Psoas muscle (tissue), 7 donors: ENCODE measurements at regions not wholly inside any gene's neighbourhood (a gene's known extent, or its start where the extent isn't known, plus 50 kb on each side); places are given as distances from the start of the nearest gene placed in this dataset.

Source experiments
- ATAC-seq, 4 donors: fragments of 200-7000 bp; cut with Tn5 transposase; one replicate each; pipeline ENCODE4 v1.9.1; 2020; ENCODE audit warnings: moderate library complexity in 3 of 4, mild to moderate bottlenecking in 2 of 4
- DNase-seq, 2 donors: peaks; one replicate each; pipeline ENCODE4 v3.0.0-alpha.2; 2020
- H3K27ac ChIP-seq: fragments of 200-600 bp; one replicate; pipeline ENCODE4 v1.8.0; 2022
- H3K27me3 ChIP-seq, 3 donors: fragments of 200-600 bp in 1 of 3; one replicate each; pipeline versions ENCODE4 v1.6.1 to v1.8.0; 2013 to 2022; ENCODE audit warnings: low read length in 2 of 3, mild to moderate bottlenecking in 2 of 3, moderate library complexity in 1 of 3; ENCODE audit not compliant: insufficient read depth in 3 of 3
- H3K36me3 ChIP-seq, 2 donors: fragments of 200-600 bp in 1 of 2; one replicate each; pipeline versions ENCODE4 v1.6.1 to v1.8.0; 2013 to 2022; ENCODE audit warnings: low read depth in 1 of 2, mild to moderate bottlenecking in 1 of 2, moderate library complexity in 1 of 2; ENCODE audit not compliant: insufficient read depth in 1 of 2
- H3K4me1 ChIP-seq: fragments of 200-600 bp; one replicate; pipeline ENCODE4 v1.8.0; 2022
- H3K4me3 ChIP-seq: fragments of 200-600 bp; one replicate; pipeline ENCODE4 v1.8.0; 2022; ENCODE audit warnings: mild to moderate bottlenecking
- H3K9me3 ChIP-seq: fragments of 200-600 bp; one replicate; pipeline ENCODE4 v1.8.0; 2022
- WGBS, 3 donors: extraction: QIAGEN DNeasy Blood & Tissue Kit; methylation state at CpG; one replicate each; pipeline versions ENCODE4 v1.1.6 to v1.1.7; 2013; 5-methylcytosine and 5-hydroxymethylcytosine counted together
- intact Hi-C, 2 donors: fragments of 100-400 bp; cut with DNase I; formaldehyde crosslinking; loops; one replicate each; pipeline versions ENCODE4 v1.11.0 to v1.14.2; 2022
- TF ChIP-seq, protein P1 (sequence below): fragments of 200-600 bp; IDR thresholded peaks from one replicate; pipeline ENCODE4 v1.8.0; 2022; ENCODE audit warnings: antibody characterized with exemption
- donor health status: healthy with polysubstance abuse.
- donor health status: DM: no; HTN: no; CAD: no; lungs with moderate emphysema.
- donor health status: Bipolar disorder and iron deficiency.
- donor health status: healthy.
- donor health status: DM: yes; HTN: yes; CAD: no.
- donor health status: DM: no; HTN: no; CAD: no.
- donor health status: DM: yes; HTN: yes; CAD: no.

- H3K27ac ChIP-seq, result no peak overlapping the region
- 64 to 72% (median 67%) methylated on average over 4 of the region's 4 CpGs for WGBS, 3 donors
- no peaks in the 10 kb centered on the region for H3K36me3 ChIP-seq
- no peaks in the 10 kb centered on the region for H3K4me1 ChIP-seq
- ATAC-seq (peak in 1 of 4 donors; percentile 55), DNase-seq (no peak)
- H3K9me3 ChIP-seq, result no peaks in the 10 kb centered on the region
- intact Hi-C loops, result no loop called here
- no peaks in the 10 kb centered on the region for H3K27me3 ChIP-seq
- no peak overlapping the region for H3K4me3 ChIP-seq
- TF ChIP-seq, protein P1, sequence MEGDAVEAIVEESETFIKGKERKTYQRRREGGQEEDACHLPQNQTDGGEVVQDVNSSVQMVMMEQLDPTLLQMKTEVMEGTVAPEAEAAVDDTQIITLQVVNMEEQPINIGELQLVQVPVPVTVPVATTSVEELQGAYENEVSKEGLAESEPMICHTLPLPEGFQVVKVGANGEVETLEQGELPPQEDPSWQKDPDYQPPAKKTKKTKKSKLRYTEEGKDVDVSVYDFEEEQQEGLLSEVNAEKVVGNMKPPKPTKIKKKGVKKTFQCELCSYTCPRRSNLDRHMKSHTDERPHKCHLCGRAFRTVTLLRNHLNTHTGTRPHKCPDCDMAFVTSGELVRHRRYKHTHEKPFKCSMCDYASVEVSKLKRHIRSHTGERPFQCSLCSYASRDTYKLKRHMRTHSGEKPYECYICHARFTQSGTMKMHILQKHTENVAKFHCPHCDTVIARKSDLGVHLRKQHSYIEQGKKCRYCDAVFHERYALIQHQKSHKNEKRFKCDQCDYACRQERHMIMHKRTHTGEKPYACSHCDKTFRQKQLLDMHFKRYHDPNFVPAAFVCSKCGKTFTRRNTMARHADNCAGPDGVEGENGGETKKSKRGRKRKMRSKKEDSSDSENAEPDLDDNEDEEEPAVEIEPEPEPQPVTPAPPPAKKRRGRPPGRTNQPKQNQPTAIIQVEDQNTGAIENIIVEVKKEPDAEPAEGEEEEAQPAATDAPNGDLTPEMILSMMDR, result no peak
Measured at GRCh38 chr12:30345744-30346471, 349.8 kb downstream of the IPO8 start.

DNA sequence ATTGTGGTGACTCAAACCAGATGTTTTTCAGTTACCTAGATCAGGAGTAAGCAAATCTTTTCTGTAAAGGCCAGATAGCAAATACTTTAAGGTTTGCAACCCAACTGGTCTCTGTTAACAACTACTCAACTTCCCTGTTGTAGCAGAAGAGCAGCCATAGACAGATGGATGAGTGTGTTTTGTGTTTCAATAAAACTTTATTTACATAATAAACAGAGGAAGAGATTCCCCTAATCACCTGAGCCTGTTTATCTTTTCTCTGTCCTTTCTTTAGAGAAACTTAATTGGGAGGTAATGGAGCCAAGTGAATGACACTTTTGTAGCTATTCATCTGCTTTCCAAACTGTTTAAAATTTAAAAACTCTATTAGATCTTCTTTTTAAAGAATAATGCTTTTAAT, 365.1 kb downstream of the IPO8 start:
- Histone ChIP-seq H3K9me3 (no peaks in the 10 kb centered on the region), H3K4me3 (no peak overlapping the region), H3K4me1 (no peaks in the 10 kb centered on the region), H3K36me3 (no peaks in the 10 kb centered on the region), H3K27ac (no peak overlapping the region), H3K27me3 (no peaks in the 10 kb centered on the region)
- intact Hi-C loops, result no loop called here
- DNase-seq (no peak), ATAC-seq (no peak)
- TF ChIP-seq, protein P1, result no peak

- WGBS, 3 donors, result 80 to 84% (median 80%) methylated on average over 2 of the region's 2 CpGs
- Histone ChIP-seq H3K27me3 (no peaks in the 10 kb centered on the region), H3K36me3 (no peaks in the 10 kb centered on the region), H3K4me1 (no peaks in the 10 kb centered on the region), H3K27ac (no peak overlapping the region), H3K4me3 (no peak overlapping the region), H3K9me3 (no peaks in the 10 kb centered on the region)
- no peak for DNase-seq
- intact Hi-C loops, result no loop called here
- no peak for ATAC-seq
- TF ChIP-seq, protein P1, result no peak
Measured at GRCh38 chr12:30329281-30329680, 366.4 kb downstream of the IPO8 start.

DNA sequence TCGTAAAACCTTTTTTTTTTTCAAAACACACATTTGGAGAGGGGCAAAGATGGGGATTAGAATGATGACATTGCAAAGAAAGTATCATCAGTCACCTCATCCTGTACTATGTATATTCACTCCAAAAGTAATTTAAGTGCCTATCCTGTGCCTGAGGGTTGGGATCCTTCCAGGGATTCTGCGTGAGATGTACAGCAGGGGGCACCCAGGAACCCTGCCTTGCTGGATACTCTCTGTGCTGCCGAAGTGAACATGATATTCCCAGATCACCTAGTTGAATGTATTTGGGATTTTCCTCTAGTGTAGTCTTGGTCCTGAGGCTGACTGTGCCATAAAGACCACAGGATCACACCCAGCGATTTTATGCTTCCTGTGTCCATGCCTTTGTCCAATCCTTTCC, 372.7 kb downstream of the IPO8 start:
- H3K27me3 ChIP-seq, result no peaks in the 10 kb centered on the region
- intact Hi-C loops, result no loop called here
- WGBS, 3 donors, result 47 to 68% (median 63%) methylated on average over 4 of the region's 4 CpGs
- TF ChIP-seq, protein P1, result no peak
- no peaks in the 10 kb centered on the region for H3K4me1 ChIP-seq
- no peak for ATAC-seq
- no peak for DNase-seq
- H3K27ac ChIP-seq, result no peak overlapping the region
- H3K36me3 ChIP-seq, result no peaks in the 10 kb centered on the region
- H3K9me3 ChIP-seq, result no peaks in the 10 kb centered on the region
- H3K4me3 ChIP-seq, result no peak overlapping the region

DNA sequence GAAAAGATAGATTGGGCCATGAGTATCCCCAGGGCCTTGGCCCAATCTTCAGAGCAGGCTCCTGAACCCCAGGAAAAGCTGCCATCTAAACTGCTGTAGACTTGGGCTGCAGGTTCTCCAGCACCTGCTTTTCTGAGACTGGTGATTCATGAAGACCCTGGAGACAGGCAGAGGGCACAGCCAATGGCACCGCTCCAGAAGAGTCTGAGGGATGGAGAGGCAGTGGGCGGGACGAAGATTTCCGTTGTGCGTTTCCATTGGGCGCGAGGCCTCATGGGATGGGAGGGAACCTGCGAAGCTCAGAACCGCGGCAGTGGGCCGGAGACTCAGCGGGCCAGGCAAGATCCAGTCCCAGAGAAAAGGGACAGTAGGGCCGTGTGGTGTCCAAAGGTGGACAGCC, 375.1 kb downstream of the IPO8 start:
- TF ChIP-seq, protein P1, result no peak
- no peak overlapping the region for H3K27ac ChIP-seq
- intact Hi-C loops, result no loop called here
- H3K4me3 ChIP-seq, result no peak overlapping the region
- no peaks in the 10 kb centered on the region for H3K36me3 ChIP-seq
- ATAC-seq (no peak), DNase-seq (no peak)
- no peaks in the 10 kb centered on the region for H3K9me3 ChIP-seq
- no peaks in the 10 kb centered on the region for H3K27me3 ChIP-seq
- no peaks in the 10 kb centered on the region for H3K4me1 ChIP-seq
- 92 to 95% (median 94%) methylated on average over 13 of the region's 13 CpGs for WGBS, 3 donors
